Dedifferentiated amniotic fluid mesenchymal stem cell (primary cell): ENCODE measurements at regions not wholly inside any gene's neighbourhood (a gene's known extent, or its start where the extent isn't known, plus 50 kb on each side); places are given as distances from the start of the nearest gene placed in this dataset.

ENCODE experiments used
- DNase-seq: peaks from one replicate; pipeline ENCODE4 v3.0.0-alpha.2; 2016; ENCODE audit errors: extremely low spot score

GRCh38 chr2:221833966-221834365 is 261.9 kb upstream of the EPHA4 start:
- DNase-seq = no peak

GRCh38 chr2:221831051-221831450 is 258.9 kb upstream of the EPHA4 start:
- no peak for DNase-seq

- no peak for DNase-seq
Measured at GRCh38 chr2:221822416-221822815, 250.3 kb upstream of the EPHA4 start.

- no peak for DNase-seq
Measured at GRCh38 chr2:221818616-221819320, 246.7 kb upstream of the EPHA4 start.

GRCh38 chr2:221817878-221818277 is 245.8 kb upstream of the EPHA4 start:
- DNase-seq = no peak

GRCh38 chr2:221817052-221817451 is 244.9 kb upstream of the EPHA4 start:
- DNase-seq = no peak

GRCh38 chr2:221816566-221816965 is 244.5 kb upstream of the EPHA4 start:
- no peak for DNase-seq

- DNase-seq = no peak
Measured at GRCh38 chr2:221810650-221811049, 238.5 kb upstream of the EPHA4 start.

- no peak for DNase-seq
Measured at GRCh38 chr2:221810245-221810644, 238.1 kb upstream of the EPHA4 start.

GRCh38 chr2:221808488-221808887 is 236.4 kb upstream of the EPHA4 start:
- no peak for DNase-seq

- no peak for DNase-seq
Measured at GRCh38 chr2:221807706-221808105, 235.6 kb upstream of the EPHA4 start.

GRCh38 chr2:221802089-221802488 is 230.0 kb upstream of the EPHA4 start:
- no peak for DNase-seq

- DNase-seq = no peak
Measured at GRCh38 chr2:221792971-221793521, 220.9 kb upstream of the EPHA4 start.

- DNase-seq = no peak
Measured at GRCh38 chr2:221791844-221792243, 219.7 kb upstream of the EPHA4 start.

- DNase-seq = no peak
Measured at GRCh38 chr2:221787561-221787960, 215.5 kb upstream of the EPHA4 start.

- DNase-seq = no peak
Measured at GRCh38 chr2:221786297-221786926, 214.3 kb upstream of the EPHA4 start.

GRCh38 chr2:221780281-221780688 is 208.2 kb upstream of the EPHA4 start:
- DNase-seq = no peak

- DNase-seq = no peak
Measured at GRCh38 chr2:221779614-221780067, 207.5 kb upstream of the EPHA4 start.

- DNase-seq = no peak
Measured at GRCh38 chr2:221778025-221778424, 205.9 kb upstream of the EPHA4 start.

- DNase-seq = no peak
Measured at GRCh38 chr2:221777119-221777518, 205.0 kb upstream of the EPHA4 start.

- no peak for DNase-seq
Measured at GRCh38 chr2:221775096-221775495, 203.0 kb upstream of the EPHA4 start.

- DNase-seq = no peak
Measured at GRCh38 chr2:221774136-221774535, 202.0 kb upstream of the EPHA4 start.

GRCh38 chr2:221771297-221771696 is 199.2 kb upstream of the EPHA4 start:
- no peak for DNase-seq
